Stomach (tissue), 4 donors: ENCODE measurements at regions not wholly inside any gene's neighbourhood (a gene's known extent, or its start where the extent isn't known, plus 50 kb on each side); places are given as distances from the start of the nearest gene placed in this dataset.

Source experiments
- EP300 ChIP-seq: sonication (generic); formaldehyde crosslinking; IDR thresholded peaks from one replicate; pipeline ENCODE4 v1.6.1; 2017; ENCODE audit warnings: antibody characterized with exemption
- POLR2A ChIP-seq, 4 donors: fragments of 450-650 bp; IDR thresholded peaks; one replicate each; pipeline ENCODE4 v1.6.1; 2016; ENCODE audit warnings: antibody characterized with exemption in 4 of 4, control low read depth in 2 of 4, mild to moderate bottlenecking in 1 of 4, moderate library complexity in 1 of 4
- POLR2AphosphoS5 ChIP-seq, 3 donors: sonication (generic); formaldehyde crosslinking; IDR thresholded peaks; one replicate each; pipeline ENCODE4 v1.6.1; 2016; ENCODE audit warnings: antibody characterized with exemption in 3 of 3
- TF ChIP-seq, protein P1 (sequence below), 7 experiments: fragments of 450-650 bp in 4 of 7; fragments of 200-600 bp in 3 of 7; sonication (generic) in 3 of 7; IDR thresholded peaks; one replicate each; pipeline ENCODE4 v1.5.1; 2016 to 2019; ENCODE audit warnings: antibody characterized with exemption in 7 of 7, control low read depth in 2 of 7, mild to moderate bottlenecking in 1 of 7

DNA sequence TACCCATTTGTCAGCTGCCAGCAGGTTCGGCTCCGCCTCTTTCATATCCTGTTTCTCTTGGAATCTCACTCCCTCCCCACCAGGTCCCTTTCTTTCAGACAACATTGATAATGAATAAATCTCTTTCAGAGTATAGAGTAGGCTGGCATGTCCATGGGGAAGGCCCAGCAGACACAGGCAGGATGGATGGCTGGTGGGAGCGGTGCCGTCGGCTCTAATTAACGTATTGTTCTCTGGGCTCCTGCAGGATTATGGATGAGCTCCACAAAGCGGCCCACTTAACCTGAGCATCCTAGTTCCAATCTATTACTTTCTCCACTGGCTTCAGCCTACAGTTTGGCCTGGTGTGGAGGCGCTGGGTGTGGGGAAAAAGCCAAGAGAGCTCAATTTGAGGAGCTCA lies 588.0 kb downstream of the BUD13 start:
- TF ChIP-seq, protein P1, sequence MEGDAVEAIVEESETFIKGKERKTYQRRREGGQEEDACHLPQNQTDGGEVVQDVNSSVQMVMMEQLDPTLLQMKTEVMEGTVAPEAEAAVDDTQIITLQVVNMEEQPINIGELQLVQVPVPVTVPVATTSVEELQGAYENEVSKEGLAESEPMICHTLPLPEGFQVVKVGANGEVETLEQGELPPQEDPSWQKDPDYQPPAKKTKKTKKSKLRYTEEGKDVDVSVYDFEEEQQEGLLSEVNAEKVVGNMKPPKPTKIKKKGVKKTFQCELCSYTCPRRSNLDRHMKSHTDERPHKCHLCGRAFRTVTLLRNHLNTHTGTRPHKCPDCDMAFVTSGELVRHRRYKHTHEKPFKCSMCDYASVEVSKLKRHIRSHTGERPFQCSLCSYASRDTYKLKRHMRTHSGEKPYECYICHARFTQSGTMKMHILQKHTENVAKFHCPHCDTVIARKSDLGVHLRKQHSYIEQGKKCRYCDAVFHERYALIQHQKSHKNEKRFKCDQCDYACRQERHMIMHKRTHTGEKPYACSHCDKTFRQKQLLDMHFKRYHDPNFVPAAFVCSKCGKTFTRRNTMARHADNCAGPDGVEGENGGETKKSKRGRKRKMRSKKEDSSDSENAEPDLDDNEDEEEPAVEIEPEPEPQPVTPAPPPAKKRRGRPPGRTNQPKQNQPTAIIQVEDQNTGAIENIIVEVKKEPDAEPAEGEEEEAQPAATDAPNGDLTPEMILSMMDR (IDR thresholded peaks at IDR 0.05), result no peak
- TF ChIP-seq POLR2AphosphoS5 (IDR thresholded peaks at IDR 0.05) (no peak), EP300 (no peak), POLR2A (IDR thresholded peaks at IDR 0.05) (no peak)
